Embryonic facial prominence (tissue), 1 donor: ENCODE measurements at regions not wholly inside any gene's neighbourhood (a gene's known extent, or its start where the extent isn't known, plus 50 kb on each side); places are given as distances from the start of the nearest gene placed in this dataset.

Experiments
- DNase-seq: peaks from one replicate; pipeline ENCODE4 v3.0.0-alpha.2; 2016; ENCODE audit errors: extremely low spot score

DNA sequence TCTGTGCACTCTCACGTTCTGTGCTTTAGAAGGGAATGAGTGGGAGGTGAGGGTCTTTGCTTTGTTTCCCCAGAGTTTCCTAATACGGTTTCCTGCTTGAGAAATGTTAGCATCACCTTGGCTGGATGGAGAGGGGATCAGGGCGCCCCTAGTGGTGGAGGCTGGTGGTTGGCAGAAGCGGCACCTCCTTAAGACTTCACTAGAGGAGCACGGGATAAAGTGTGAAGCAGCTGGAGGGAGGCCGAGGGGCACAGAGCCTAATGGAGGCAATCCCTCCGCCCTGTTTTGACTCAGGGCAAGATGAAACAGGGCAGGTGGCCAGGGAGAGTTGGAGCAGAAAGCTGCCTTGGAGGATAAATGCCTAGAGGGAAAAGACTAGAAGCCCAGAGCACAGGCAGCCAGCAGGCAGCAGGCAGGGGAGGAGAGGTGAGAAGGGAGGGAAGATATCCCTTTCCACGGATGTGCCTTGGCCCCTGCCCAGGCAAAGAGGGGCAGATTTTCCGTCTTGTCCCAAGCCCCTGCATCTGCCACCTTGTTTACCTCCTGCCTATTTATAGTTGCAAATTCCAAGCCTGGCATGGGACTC lies 56.0 kb upstream of the BTRC start:
- DNase-seq: no peak

- DNase-seq: no peak
These were observed 54.8 kb upstream of the BTRC start for GRCh38 chr10:101299211-101299610.

- DNase-seq: no peak
These were observed 52.7 kb upstream of the BTRC start for GRCh38 chr10:101301111-101301731.

GRCh38 chr10:101303087-101303703 lies 50.8 kb upstream of the BTRC start:
- DNase-seq: no peak
